ENCODE measurements at regions not wholly inside any gene's neighbourhood (a gene's known extent, or its start where the extent isn't known, plus 50 kb on each side); places are given as distances from the start of the nearest gene placed in this dataset.

GRCh38 chr2:22500555-22500935, 884.4 kb upstream of the KLHL29 start:
- 79 to 98% (median 87%) methylated on average over 1 of the region's 1 CpG for whole genome bisulfite sequencing, 3 donors
- Histone ChIP-seq H3K4me3 (no peak overlapping the region), H3K36me3 (no peaks in the 10 kb centered on the region), H3K4me1 (ENCODE audit: insufficient read depth) (peaks cover 3% of the 10 kb centered on the region), H3K27ac (no peak overlapping the region), H3K9me3 (no peaks in the 10 kb centered on the region), H3K27me3 (no peaks in the 10 kb centered on the region)
- no peak for TF ChIP-seq CTCF (IDR thresholded peaks at IDR 0.05)
- no peak for DNase-seq
- intact Hi-C loops (cut with DNase I): no loop called here

GRCh38 chr2:22501851-22502250, 883.1 kb upstream of the KLHL29 start:
- Histone ChIP-seq H3K27me3 (no peaks in the 10 kb centered on the region), H3K9me3 (no peaks in the 10 kb centered on the region), H3K36me3 (no peaks in the 10 kb centered on the region), H3K4me1 (ENCODE audit: insufficient read depth) (peaks cover 3% of the 10 kb centered on the region), H3K4me3 (no peak overlapping the region), H3K27ac (no peak overlapping the region)
- intact Hi-C loops (cut with DNase I): no loop called here
- no peak for TF ChIP-seq EP300 (IDR thresholded peaks at IDR 0.05)
- TF ChIP-seq POLR2A (IDR thresholded peaks at IDR 0.05): no peak
- no peak for TF ChIP-seq CTCF (IDR thresholded peaks at IDR 0.05)
- WGBS, 3 donors: 82 to 87% (median 83%) methylated on average over 2 of the region's 2 CpGs
- no peak for DNase-seq

GRCh38 chr2:22513563-22513962, 871.4 kb upstream of the KLHL29 start:
- no peaks in the 10 kb centered on the region for H3K36me3 ChIP-seq
- H3K9me3 ChIP-seq: no peaks in the 10 kb centered on the region
- no peaks in the 10 kb centered on the region for H3K4me1 ChIP-seq (ENCODE audit: insufficient read depth)
- no peak overlapping the region for H3K27ac ChIP-seq
- WGBS, 3 donors: 90 to 95% (median 91%) methylated on average over 4 of the region's 4 CpGs
- intact Hi-C loops (cut with DNase I): no loop called here
- no peak for TF ChIP-seq POLR2A (IDR thresholded peaks at IDR 0.05)
- TF ChIP-seq CTCF (IDR thresholded peaks at IDR 0.05): no peak
- no peak for TF ChIP-seq EP300 (IDR thresholded peaks at IDR 0.05)
- H3K27me3 ChIP-seq: no peaks in the 10 kb centered on the region
- DNase-seq: no peak
- H3K4me3 ChIP-seq: no peak overlapping the region

GRCh38 chr2:22517141-22517540, 867.8 kb upstream of the KLHL29 start:
- WGBS, 3 donors: 43 to 93% (median 49%) methylated on average over 1 of the region's 1 CpG

More at GRCh38 chr2:22517141-22517540, 867.8 kb upstream of the KLHL29 start:
- Histone ChIP-seq H3K9me3 (no peaks in the 10 kb centered on the region), H3K27ac (no peak overlapping the region), H3K27me3 (no peaks in the 10 kb centered on the region), H3K4me1 (ENCODE audit: insufficient read depth) (no peaks in the 10 kb centered on the region), H3K36me3 (no peaks in the 10 kb centered on the region), H3K4me3 (no peak overlapping the region)
- no peak for DNase-seq
- no peak for TF ChIP-seq CTCF (IDR thresholded peaks at IDR 0.05)
- no peak for TF ChIP-seq POLR2A (IDR thresholded peaks at IDR 0.05)
- TF ChIP-seq EP300 (IDR thresholded peaks at IDR 0.05): no peak
- intact Hi-C loops (cut with DNase I): no loop called here

Measured in ovary (tissue), 7 donors.